Cardiac fibroblast (primary cell): ENCODE measurements at regions not wholly inside any gene's neighbourhood (a gene's known extent, or its start where the extent isn't known, plus 50 kb on each side); places are given as distances from the start of the nearest gene placed in this dataset.
A peak's percentile ranks its signal among the peaks of the same experiment; 100 is the strongest.

Experiments
- DNase-seq, 2 donors: peaks; one replicate each; pipeline versions ENCODE4 v3.0.0 to v3.0.0-alpha.2; 2010; ENCODE audit warnings: low read depth in 2 of 2
- H3K4me3 ChIP-seq, 2 donors: replicated peaks in 1 of 2; 1 replicate in 1 of 2; 2 replicates in 1 of 2; pipeline ENCODE4 v1.5.1; 2011; ENCODE audit warnings: low read depth in 2 of 2, low read length in 2 of 2, mild to moderate bottlenecking in 2 of 2, moderate library complexity in 1 of 2
- CTCF ChIP-seq: IDR thresholded peaks from one replicate; pipeline ENCODE4 v1.5.1; 2011; ENCODE audit warnings: low read depth, mild to moderate bottlenecking, low read length, inconsistent platforms

GRCh38 chr17:70464995-70465394 is 295.7 kb downstream of the KCNJ2 start:
- no peak for DNase-seq
- no peak overlapping the region for H3K4me3 ChIP-seq
- no peak for TF ChIP-seq CTCF

GRCh38 chr17:70468661-70469060 is 299.3 kb downstream of the KCNJ2 start:
- no peak for DNase-seq
- H3K4me3 ChIP-seq, result no peak overlapping the region
- no peak for TF ChIP-seq CTCF

- no peak overlapping the region for H3K4me3 ChIP-seq
- DNase-seq, result no peak
- no peak for TF ChIP-seq CTCF
Measured at GRCh38 chr17:70473049-70473448, 303.7 kb downstream of the KCNJ2 start.

- no peak for TF ChIP-seq CTCF
- no peak for DNase-seq
- no peak overlapping the region for H3K4me3 ChIP-seq
Measured at GRCh38 chr17:70476368-70476767, 307.0 kb downstream of the KCNJ2 start.

- TF ChIP-seq CTCF, result no peak
- no peak overlapping the region for H3K4me3 ChIP-seq
- peak in 1 of 2 donors; percentile 13 for DNase-seq
Measured at GRCh38 chr17:70478902-70479301, 309.6 kb downstream of the KCNJ2 start.

- no peak for DNase-seq
- TF ChIP-seq CTCF, result no peak
- no peak overlapping the region for H3K4me3 ChIP-seq
Measured at GRCh38 chr17:70479779-70480178, 310.4 kb downstream of the KCNJ2 start.

GRCh38 chr17:70483624-70484023 is 314.3 kb downstream of the KCNJ2 start:
- no peak for DNase-seq
- H3K4me3 ChIP-seq, result no peak overlapping the region
- TF ChIP-seq CTCF, result no peak
